ENCODE measurements at regions not wholly inside any gene's neighbourhood (a gene's known extent, or its start where the extent isn't known, plus 50 kb on each side); places are given as distances from the start of the nearest gene placed in this dataset.
"Not testable (repeated sequence)": the region's sequence is repeated elsewhere in the genome, so short reads cannot be mapped to it uniquely, and the experiment has no call there.

DNA sequence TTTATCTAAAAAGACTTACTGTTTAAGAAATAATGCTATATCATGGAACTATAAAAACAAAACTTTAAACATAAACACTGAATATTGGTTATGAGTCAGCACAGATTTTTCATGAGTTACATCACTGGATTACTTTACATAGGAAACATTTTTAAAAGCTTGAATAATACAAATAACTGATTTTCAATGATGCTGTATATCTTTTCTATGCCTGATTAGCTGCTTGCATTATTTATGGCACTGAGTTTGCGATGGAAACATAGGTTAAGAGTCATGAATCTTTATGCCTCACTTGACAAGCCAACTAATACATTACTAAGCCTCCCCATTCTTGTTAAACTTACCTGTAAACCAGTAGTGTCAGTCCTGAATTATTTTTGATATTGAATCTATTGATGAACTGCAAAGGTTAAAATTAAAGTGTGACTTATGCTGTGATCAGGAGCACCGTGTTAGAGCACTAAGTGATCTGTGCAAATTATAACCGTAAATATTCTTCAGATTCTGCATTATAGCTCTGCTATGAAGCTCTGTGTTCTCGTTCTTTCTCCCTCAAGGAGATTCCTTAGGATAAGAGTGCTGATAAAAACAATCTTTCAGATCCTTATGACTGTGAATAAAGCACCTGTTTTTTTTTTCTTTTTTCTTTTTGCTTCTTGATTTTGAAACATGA, 437.3 kb upstream of the BCHE start:
- no peak for DNase-seq (ENCODE audit: extremely low read depth, low read depth, low spot score)

DNA sequence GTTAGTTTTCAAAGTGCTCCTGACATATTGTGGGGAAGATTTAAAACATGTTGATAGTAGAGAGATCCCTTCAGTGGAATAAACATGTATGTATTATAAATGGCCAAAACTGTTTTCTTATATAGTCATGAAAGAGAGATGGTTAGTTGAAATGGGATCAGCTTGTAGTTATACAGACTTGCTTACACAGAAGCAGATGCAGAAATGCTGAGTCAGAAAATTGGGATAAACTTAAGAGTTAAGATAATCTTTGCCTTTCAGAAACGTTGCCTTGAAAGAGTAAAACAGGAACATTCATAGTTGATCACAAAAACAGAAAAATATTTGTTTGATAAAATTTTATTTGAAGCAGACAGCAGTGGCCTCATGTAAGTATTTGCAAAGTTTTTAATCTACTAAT, 433.2 kb upstream of the BCHE start:
- no peak for DNase-seq (ENCODE audit: extremely low read depth, low read depth, low spot score)

DNA sequence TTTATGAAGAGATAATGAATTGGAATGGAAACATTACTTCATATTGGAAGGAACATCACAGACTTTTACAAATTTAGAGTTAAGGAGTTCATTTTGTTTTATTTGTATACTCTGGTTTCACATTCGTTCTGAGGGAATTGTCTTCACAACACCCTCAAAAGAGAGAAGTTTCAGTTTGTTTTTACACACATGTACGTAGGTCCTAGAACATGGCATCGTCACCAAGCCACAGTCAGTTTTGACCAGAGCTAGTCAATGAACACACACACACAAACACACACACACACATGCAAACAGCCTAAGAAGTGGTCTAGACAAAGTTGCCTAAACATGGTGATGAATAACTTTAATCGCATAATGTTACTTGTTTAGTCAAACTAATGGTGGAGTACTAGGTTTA, 427.9 kb upstream of the BCHE start:
- no peak for DNase-seq (ENCODE audit: extremely low read depth, low read depth, low spot score)

DNA sequence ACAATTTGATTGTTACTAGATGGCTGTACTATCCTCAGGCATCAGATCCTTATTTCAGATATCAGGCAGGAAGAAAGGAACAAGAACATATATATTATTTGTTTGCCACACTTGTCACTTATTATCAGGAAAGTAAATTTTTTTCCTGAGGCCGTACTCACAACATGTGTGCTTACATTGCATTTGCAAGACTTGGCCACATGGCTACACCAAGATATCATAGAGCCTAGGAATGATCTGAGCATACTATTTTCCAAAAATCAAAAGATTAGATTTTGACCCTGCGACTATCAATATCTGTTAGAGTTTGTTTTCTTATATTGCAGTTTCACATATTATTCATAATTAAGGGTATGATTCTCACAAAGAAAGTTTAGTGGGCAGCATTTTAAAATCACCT, 426.2 kb upstream of the BCHE start:
- no peak for DNase-seq (ENCODE audit: extremely low read depth, low read depth, low spot score)

DNA sequence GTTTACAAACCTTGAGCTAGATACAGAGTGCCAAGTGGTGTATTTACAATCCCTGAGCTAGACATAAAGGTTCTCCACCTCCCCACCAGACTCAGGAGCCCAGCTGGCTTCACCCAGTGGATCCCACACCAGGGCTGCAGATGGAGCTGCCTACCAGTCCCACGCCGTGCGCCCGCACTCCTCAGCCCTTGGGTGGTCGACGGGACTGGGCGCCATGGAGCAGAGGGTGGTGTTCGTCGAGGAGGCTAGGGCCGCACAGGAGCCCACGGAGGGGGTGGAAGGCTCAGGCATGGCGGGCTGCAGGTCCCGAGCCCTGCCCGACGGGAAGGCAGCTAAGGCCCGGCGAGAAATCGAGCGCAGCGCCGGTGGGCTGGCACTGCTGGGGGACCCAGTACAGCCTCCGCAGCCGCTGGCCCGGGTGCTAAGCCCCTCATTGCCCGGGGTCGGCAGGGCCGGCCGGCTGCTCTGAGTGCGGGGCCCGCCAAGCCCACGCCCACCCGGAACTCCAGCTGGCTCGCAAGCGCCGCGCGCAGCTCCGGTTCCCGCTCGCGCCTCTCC, 421.1 kb upstream of the BCHE start:
- DNase-seq (ENCODE audit: extremely low read depth, low read depth, low spot score): not testable (repeated sequence)

DNA sequence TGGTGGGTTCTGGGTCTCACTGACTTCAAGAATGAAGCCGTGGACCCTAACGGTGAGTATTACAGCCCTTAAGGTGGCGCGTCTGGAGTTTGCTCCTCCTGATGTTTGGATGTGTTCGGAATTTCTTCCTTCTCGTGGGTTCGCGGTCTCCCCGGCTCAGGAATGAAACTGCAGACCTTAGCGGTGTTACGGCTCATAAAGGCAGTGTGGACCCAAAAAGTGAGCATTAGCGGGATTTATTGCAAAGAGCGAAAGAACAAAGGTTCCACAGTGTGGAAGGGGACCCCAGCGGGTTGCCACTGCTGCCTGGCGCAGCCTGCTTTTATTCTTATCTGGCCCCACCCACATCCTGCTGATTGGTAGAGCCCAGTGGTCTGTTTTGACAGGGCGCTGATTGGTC, 420.5 kb upstream of the BCHE start:
- no peak for DNase-seq (ENCODE audit: extremely low read depth, low read depth, low spot score)

DNA sequence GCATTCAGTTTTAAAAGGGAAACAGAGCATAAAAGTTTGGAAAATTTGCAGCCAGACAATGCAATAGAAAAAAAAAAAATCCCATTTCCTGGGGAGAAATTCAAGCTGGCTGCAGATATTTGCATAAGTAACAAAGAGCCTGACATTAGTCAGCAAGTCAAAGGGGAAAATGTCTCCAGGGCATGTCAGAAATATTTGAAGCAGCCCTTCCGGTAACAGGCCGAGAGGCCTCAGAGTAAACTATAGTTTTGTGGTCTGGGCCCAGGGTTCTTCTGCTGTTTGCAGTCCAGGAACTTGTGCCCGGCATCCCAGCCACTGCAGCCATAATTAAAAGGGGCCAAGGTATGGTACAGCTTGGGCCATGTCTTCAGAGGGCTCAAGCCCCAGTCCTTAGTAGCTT, 411.6 kb upstream of the BCHE start:
- no peak for DNase-seq (ENCODE audit: extremely low read depth, low read depth, low spot score)

DNA sequence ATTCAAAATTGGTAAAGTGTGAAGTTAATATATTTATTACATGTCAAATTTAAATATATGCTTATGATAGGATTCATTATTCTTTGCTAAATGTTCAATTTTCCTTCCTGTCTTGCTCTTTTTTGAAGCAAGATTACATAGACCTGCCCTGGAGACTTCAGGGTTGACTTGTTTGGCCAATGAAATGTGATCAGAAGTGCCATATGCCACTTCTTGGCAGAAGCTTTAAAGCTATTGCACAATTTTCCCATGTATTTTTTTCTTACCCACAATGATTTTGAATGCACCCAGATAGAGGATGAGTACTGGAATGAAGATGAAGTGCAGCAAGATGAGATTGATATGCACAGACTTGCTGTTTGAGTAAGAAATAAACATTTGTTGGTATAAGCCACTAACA, 406.3 kb upstream of the BCHE start:
- no peak for DNase-seq (ENCODE audit: extremely low read depth, low read depth, low spot score)

DNA sequence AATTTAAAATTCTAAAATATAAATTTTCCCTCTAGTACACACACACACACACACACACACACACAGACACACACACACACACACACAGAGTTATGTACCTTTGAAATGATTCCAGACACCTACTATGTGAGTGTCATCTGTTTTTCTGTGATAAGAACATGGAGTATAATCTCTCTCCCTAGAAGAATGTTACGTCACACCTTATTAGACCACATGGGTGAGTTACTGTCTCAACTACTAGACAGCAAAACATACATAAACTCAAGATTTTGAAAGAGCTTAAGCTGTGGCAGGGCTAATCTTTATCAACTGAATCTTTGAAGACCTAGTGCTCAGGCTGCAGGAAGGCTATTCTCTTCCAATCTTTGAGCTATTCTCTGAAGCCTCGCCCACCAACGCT, 385.9 kb upstream of the BCHE start:
- DNase-seq (ENCODE audit: extremely low read depth, low read depth, low spot score): no peak

DNA sequence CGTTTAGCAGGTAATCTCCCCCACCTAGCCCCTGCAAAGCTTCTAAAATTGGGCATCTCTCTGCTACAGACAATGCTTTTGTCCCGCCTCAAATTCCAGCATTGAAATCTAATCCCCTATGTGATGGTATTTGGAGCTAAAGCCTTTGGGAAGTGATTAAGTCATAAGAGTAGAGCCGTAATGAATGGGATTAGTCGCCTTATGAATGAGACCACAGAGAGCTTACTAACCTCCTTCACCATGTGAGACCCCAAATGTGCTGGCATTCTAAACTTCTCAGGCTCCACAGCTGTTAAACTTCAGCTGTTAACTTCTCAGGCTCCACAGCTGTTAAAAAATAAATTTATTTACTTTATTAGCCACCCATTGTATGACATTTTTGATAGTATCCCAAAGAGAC, 374.2 kb upstream of the BCHE start:
- DNase-seq (ENCODE audit: extremely low read depth, low read depth, low spot score): no peak

DNA sequence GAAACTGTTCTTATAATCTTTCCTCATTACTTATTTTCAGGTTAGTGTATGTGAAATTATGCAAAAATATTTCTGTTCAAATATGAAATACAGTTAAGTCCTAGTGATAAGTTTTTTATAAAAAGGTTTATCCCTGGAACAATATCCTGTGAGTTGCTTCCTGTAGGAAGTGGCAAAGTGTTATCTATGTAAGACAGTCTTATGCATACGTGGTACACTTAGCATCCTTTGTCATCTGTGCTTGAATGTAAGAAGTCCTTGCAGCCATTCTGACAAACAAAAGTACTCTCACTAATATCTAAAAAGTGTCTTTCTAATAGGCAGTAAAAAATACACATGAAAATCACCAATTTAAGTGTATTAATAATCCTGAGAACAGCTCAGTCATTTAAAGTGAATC, 372.5 kb upstream of the BCHE start:
- DNase-seq (ENCODE audit: extremely low read depth, low read depth, low spot score): no peak

DNA sequence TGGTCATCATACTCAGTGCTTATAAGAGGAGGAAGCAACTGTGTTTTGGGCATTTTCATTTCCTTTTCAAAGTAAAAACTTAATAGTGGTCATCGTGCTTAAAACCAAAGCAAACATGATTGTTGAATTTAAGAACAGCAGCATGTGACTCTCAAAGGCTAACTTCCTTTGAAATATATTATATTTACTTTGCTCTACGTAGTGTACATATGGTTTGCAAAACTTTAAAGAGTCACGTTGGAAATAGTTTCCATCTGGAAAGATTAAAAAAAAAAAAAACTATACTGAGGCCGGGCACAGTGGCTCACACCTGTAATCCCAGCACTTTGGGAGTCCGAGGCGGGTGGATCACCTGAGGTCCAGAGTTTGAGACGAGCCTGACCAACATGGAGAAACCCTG, 367.9 kb upstream of the BCHE start:
- DNase-seq (ENCODE audit: extremely low read depth, low read depth, low spot score): no peak

DNA sequence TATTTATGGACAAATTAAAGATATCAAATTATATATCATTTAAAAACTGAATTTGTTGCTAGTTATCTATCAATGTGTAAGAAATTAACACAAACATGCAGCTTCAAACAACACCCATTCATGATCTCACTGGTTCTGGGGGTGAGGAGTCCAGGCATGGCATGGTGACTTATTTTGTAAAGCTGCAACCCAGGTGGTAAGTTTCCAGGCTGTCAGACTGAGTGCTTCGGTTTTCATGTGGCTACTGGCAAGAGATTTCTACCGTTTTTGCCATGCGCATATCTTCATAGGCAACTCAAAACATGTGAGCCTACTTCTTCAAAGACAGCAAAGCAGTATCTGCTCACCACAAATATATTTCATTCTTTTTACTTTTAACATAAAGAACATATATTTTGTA, 364.3 kb upstream of the BCHE start:
- DNase-seq (ENCODE audit: extremely low read depth, low read depth, low spot score): no peak

DNA sequence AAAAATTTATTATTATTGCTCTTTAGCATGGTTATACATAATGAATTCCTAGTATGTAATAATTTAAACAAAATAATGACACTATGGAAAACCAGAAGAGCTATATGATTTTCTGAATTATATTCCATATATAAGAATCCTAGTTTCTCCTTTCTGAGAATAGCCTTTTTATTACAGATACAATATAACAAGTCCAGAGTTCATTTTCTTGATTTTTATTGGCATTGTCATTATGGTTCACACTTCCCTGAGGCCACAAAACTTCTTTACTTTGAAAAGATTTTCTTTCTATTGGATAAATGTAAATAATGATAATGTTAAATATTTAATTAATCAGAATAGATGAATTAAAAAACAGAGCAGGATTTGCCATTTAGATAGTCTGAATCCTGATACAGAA, 362.3 kb upstream of the BCHE start:
- DNase-seq (ENCODE audit: extremely low read depth, low read depth, low spot score): no peak

DNA sequence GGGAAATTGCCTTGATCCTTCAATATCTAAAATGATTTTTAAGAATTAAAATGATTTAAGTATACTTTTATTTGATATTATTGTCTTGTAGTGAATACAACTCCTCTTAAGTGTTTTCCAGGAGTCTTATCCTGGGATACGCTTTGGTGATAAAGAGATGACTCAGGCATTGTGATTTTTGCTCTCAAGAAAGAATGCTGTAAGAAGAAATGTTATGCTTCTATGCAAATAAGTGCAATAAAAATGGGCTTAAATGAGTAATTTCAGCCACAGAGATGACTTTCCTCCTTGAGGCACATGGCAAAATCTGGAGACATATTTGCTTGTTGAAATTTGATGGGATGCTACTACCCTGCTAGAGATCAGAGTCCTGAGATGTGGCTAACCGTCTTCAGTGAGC, 358.6 kb upstream of the BCHE start:
- no peak for DNase-seq (ENCODE audit: extremely low read depth, low read depth, low spot score)

DNA sequence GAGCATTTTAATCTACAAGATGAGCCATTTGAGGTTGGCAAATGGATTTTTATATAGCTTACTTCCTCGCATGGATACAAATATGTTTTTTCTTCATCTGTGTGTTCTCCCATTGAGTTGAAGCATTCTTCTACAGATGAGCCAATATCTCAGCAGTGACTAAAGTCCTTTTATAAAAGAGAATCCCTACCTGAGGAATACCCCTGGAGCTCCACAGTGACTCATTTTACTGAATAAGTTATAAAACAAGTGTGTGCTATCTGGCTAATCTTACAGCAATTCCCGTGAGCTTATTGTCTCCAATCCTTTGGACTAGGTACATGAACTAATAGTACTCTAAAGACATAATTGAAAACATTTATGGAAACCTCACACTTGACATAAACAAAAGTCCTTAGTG, 354.2 kb upstream of the BCHE start:
- no peak for DNase-seq (ENCODE audit: extremely low read depth, low read depth, low spot score)

DNA sequence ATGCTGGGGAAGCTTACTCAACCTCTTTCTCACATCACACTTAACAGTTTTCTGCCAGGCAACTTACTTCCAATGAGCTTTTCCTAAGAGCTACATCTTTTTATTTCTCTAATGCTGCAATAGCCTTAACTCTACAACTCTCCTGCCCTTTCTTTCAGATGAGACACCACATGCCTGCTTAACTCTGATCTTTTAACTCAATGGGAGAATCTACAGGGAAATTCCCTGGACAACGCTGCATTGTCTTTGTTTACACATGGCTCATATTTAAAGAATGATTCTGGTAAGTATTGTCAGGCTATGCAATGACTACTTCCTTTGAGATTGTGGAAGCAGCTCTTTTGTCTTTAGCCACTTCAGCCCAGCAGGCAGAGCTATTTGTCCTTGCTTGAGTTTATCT, 353.1 kb upstream of the BCHE start:
- no peak for DNase-seq (ENCODE audit: extremely low read depth, low read depth, low spot score)

DNA sequence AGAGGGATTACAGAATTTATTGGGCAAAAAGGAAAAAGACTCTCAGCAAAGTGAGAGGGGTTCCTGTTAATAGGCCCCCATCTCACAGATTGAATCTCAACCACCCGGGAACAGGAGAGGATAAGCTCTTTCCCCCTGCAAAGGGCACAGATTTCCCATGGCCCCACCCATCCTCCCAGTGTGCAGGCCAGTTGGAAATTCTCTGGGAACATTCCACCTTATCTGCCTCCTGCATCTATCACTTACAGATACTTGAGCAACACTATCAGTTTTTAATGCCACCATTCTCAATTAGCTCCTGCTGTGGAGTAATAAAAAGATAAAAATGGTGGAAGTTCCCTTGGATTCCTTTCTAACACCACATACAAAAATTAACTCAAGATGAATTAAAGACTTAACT, 350.0 kb upstream of the BCHE start:
- no peak for DNase-seq (ENCODE audit: extremely low read depth, low read depth, low spot score)

DNA sequence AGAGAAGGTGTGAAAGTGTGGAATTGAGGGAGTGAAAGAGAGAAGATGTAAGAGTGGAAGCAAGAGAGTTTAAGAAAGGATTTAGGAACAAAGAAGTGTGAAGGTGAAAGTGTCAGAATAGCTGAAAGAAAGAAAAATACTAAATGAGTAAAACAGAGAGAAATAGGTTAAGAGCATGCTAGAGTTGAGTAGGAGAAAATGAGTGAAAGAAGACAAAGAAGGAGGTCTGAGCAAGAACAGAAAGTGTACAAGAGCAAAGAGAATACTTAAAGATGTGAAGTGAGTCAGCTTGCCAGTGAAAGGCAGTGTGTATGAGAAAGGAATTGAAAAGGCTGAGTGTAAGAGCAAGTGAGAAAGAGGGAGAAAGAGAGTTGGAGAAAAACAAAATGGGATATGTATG, 348.8 kb upstream of the BCHE start:
- no peak for DNase-seq (ENCODE audit: extremely low read depth, low read depth, low spot score)

DNA sequence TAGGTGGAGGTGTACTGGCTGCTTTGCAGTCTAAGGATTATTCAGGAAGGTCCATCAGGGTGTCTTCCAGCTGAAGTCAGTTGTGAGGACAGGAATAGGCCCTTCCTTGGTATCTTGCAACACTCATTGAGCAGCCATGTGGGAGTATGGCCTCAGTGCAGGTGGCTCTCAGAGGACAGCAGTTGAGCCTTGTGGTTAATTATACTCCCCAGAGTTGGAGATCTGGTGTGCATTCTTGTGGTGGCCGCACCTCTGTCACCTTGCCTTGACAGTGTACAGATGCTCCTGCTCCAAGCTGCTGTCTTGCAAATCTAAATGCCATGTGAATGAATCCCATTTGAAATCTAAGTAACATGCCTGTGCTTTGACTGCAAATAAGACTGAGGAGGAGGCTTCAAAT, 339.9 kb upstream of the BCHE start:
- no peak for DNase-seq (ENCODE audit: extremely low read depth, low read depth, low spot score)

DNA sequence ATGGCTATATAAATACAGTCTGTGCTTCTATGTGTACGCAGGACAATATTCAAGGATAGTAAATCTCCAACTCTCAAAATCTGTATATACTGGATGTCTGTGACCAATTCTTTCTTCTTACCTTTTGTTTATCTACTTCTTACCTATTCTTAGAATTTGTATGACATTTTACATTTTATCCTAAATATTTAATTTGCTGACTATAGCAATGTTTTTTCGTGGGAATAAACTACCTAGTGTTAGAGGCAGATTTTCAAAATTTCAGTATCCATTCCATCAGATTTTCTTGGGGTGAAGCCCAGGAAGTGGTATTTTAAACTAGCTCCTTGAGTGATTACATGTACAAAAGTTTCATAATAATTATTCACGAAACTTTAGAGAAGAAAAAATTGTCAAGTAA, 334.5 kb upstream of the BCHE start:
- DNase-seq (ENCODE audit: extremely low read depth, low read depth, low spot score): no peak

DNA sequence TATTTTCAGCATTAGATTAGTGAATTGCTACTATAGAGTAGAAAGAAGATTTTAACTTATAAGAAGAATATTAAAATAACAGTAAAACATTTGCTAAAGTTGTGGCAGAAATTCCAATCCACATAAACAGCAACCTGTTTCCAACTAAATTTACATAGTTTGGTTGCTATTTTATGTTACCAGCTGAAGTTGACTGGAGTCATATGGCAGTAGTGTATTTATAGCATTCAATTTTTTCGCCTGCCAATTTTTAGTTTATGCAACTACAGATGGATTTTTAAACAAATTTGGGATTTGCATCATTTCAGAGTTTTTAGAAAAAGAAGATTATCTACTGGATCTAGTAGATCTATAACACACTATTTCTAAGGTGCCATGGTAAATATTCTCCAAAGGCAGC, 332.5 kb upstream of the BCHE start:
- DNase-seq (ENCODE audit: extremely low read depth, low read depth, low spot score): no peak

DNA sequence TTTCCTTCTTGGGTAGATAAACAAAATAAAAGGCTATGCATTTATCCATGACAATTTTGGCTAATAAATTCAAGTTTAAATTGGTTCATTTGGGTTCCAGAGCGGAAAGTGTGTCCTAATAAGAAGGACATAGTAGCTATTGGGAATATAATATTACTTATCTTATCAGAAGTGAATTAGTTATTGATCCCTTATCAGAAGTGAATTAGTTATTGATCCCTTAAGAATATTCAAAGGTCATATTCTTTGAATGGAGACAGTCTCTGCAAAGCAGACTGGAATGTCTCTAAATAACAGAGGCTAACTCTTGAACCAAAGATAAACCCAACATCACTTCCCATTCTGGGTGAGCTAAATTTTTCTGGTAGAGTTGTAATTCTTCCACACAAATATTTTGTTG, 290.7 kb upstream of the BCHE start:
- no peak for DNase-seq (ENCODE audit: extremely low read depth, low read depth, low spot score)

All from glomerular endothelial cell (primary cell).